PC-9 (cell line): ENCODE measurements at regions not wholly inside any gene's neighbourhood (a gene's known extent, or its start where the extent isn't known, plus 50 kb on each side); places are given as distances from the start of the nearest gene placed in this dataset.

ENCODE experiments used
- CTCF ChIP-seq: fragments of 200-600 bp; sonication (generic); conservative IDR thresholded peaks from 2 replicates; pipeline ENCODE4 v1.6.1; 2017; ENCODE audit warnings: mixed run types, antibody characterized with exemption, mild to moderate bottlenecking, moderate library complexity
- EZH2 ChIP-seq: fragments of 200-600 bp; sonication (generic); IDR thresholded peaks from 2 replicates; pipeline ENCODE4 v1.8.0; 2017; ENCODE audit warnings: antibody characterized with exemption, low read depth

DNA sequence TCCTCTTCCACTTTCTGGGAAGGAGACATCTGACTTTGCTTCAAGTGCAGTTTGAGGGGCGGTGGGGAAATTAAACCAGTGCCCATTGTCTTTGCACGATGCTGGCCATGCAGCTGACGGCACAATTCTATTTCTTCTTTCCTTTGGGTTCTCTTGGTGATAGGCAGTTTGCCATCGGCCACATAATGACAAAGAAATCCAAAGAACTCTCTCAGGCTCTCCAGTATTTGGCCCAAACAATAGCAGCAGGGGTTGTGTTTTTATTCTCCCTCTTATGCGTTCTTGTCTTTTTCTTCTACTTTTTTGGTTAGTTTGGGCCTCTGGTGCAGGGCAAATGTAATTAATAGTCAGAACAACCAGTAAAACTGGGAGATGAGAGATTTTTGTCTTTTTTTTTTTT, 147.0 kb downstream of the EMX2 start:
- TF ChIP-seq CTCF (no peak), EZH2 (no peak)
